ENCODE measurements at regions not wholly inside any gene's neighbourhood (a gene's known extent, or its start where the extent isn't known, plus 50 kb on each side); places are given as distances from the start of the nearest gene placed in this dataset.
"Not testable (repeated sequence)": the region's sequence is repeated elsewhere in the genome, so short reads cannot be mapped to it uniquely, and the experiment has no call there.

GRCh38 chr16:29111901-29112680 lies 127.2 kb downstream of the LAT start:
- not testable (repeated sequence) for TF ChIP-seq CTCF (IDR thresholded peaks at IDR 0.05; ENCODE audit: low read depth, low read length); POLR2A (IDR thresholded peaks at IDR 0.05; ENCODE audit: extremely low read depth, insufficient read length); MAX (IDR thresholded peaks at IDR 0.05; ENCODE audit: low read depth, low read length); MYC (IDR thresholded peaks at IDR 0.05; ENCODE audit: low read depth, low read length)
